Ramos (cell line): ENCODE measurements at regions not wholly inside any gene's neighbourhood (a gene's known extent, or its start where the extent isn't known, plus 50 kb on each side); places are given as distances from the start of the nearest gene placed in this dataset.

ENCODE experiments used
- in situ Hi-C: fragments of 300-500 bp; cut with MboI; formaldehyde crosslinking; loops from one replicate; pipeline ENCODE4 v1.14.3; 2022; ENCODE audit warnings: low sequenced_read_pairs; ENCODE audit not compliant: unreplicated experiment

GRCh38 chr16:60331168-60331567 lies 1597.1 kb upstream of the GOT2 start:
- in situ Hi-C loops, result no loop called here

GRCh38 chr16:60329108-60329507 lies 1595.0 kb upstream of the GOT2 start:
- in situ Hi-C loops, result no loop called here

- in situ Hi-C loops, result no loop called here
Measured at GRCh38 chr16:60328152-60328551, 1594.0 kb upstream of the GOT2 start.

GRCh38 chr16:60318486-60318885 lies 1584.4 kb upstream of the GOT2 start:
- in situ Hi-C loops, result no loop called here

GRCh38 chr16:60310846-60311445 lies 1576.8 kb upstream of the GOT2 start:
- in situ Hi-C loops, result no loop called here

GRCh38 chr16:60304720-60305119 lies 1570.6 kb upstream of the GOT2 start:
- in situ Hi-C loops, result no loop called here

GRCh38 chr16:60304066-60304465 lies 1570.0 kb upstream of the GOT2 start:
- in situ Hi-C loops, result no loop called here

- in situ Hi-C loops, result no loop called here
Measured at GRCh38 chr16:60302676-60303075, 1568.6 kb upstream of the GOT2 start.

- in situ Hi-C loops, result no loop called here
Measured at GRCh38 chr16:60302261-60302660, 1568.1 kb upstream of the GOT2 start.

GRCh38 chr16:60299241-60299776 lies 1565.2 kb upstream of the GOT2 start:
- in situ Hi-C loops, result no loop called here

GRCh38 chr16:60295451-60295850 lies 1561.3 kb upstream of the GOT2 start:
- in situ Hi-C loops, result no loop called here

GRCh38 chr16:60285794-60286193 lies 1551.7 kb upstream of the GOT2 start:
- in situ Hi-C loops, result no loop called here

GRCh38 chr16:60279061-60279665 lies 1545.0 kb upstream of the GOT2 start:
- in situ Hi-C loops, result no loop called here

GRCh38 chr16:60274431-60275019 lies 1540.4 kb upstream of the GOT2 start:
- in situ Hi-C loops, result no loop called here

- in situ Hi-C loops, result no loop called here
Measured at GRCh38 chr16:60271781-60272180, 1537.7 kb upstream of the GOT2 start.

GRCh38 chr16:60271025-60271771 lies 1537.1 kb upstream of the GOT2 start:
- in situ Hi-C loops, result no loop called here

- in situ Hi-C loops, result no loop called here
Measured at GRCh38 chr16:60261425-60261824, 1527.3 kb upstream of the GOT2 start.

GRCh38 chr16:60259956-60260355 lies 1525.8 kb upstream of the GOT2 start:
- in situ Hi-C loops, result no loop called here

GRCh38 chr16:60246086-60246485 lies 1512.0 kb upstream of the GOT2 start:
- in situ Hi-C loops, result no loop called here

GRCh38 chr16:60241671-60242070 lies 1507.6 kb upstream of the GOT2 start:
- in situ Hi-C loops, result no loop called here

- in situ Hi-C loops, result no loop called here
Measured at GRCh38 chr16:60230666-60231065, 1496.5 kb upstream of the GOT2 start.
